K562 (cell line): ENCODE measurements at regions not wholly inside any gene's neighbourhood (a gene's known extent, or its start where the extent isn't known, plus 50 kb on each side); places are given as distances from the start of the nearest gene placed in this dataset.
A peak's percentile ranks its signal among the peaks of the same experiment; 100 is the strongest.

Experiments
- ATAC-seq: fragments of 200-7000 bp; cut with Tn5 transposase; 3 replicates; pipeline ENCODE4 v1.9.1; 2020; ENCODE audit warnings: moderate library complexity
- BruUV-seq: library from RNA; stranded (reverse); fragments of 400-500 nt; replicated peaks from 2 replicates; lab custom pipeline; 2021; lab: Mats Ljungman, UMichigan
- CTCF ChIA-PET: fragments of 300-600 bp; formaldehyde crosslinking; extraction: SDS; loops from one replicate; lab custom pipeline; 2021; ENCODE audit warnings: low intra/inter-chr PET ratio; lab: Yijun Ruan, JAX
- POLR2A ChIA-PET: fragments of 300-600, 350-650 bp; sonication (Branson Sonifier 250); formaldehyde crosslinking; extraction: SDS; loops from one replicate; lab custom pipeline; 2021; ENCODE audit warnings: antibody characterized with exemption, inconsistent platforms; lab: Yijun Ruan, JAX
- DNase-seq, 4 experiments: peaks; one replicate each; pipeline versions ENCODE4 v3.0.0 to v3.0.0-alpha.2; 2011 to 2018; ENCODE audit warnings: low spot score in 3 of 4, mixed read lengths in 3 of 4; ENCODE audit errors: extremely low read depth in 1 of 4
- FAIRE-seq: peaks from 2 replicates; lab custom pipeline; 2011; peaks lifted over from hg19 to GRCh38; lab: Jason Lieb, UNC
- H2AFZ ChIP-seq: 2 replicates; pipeline ENCODE4 v1.6.0; 2011; ENCODE audit warnings: low read depth, low read length, control low read depth, inconsistent platforms
- H3K27ac ChIP-seq: fragments of 200-600 bp; 3 replicates; pipeline ENCODE4 v1.8.0; 2011; ENCODE audit warnings: low read depth, mild to moderate bottlenecking, control low read depth, inconsistent platforms, low read length, moderate library complexity, mixed read lengths; ENCODE audit errors: extremely low read depth
- H3K27me3 ChIP-seq, 2 experiments: fragments of 300-600 bp in 1 of 2; 2 replicates in 1 of 2; 3 replicates in 1 of 2; pipeline versions ENCODE4 v1.6.0 to v1.8.0; 2011; ENCODE audit warnings: inconsistent platforms in 2 of 2, low read length in 2 of 2, mild to moderate bottlenecking in 1 of 2, mixed read lengths in 1 of 2, moderate library complexity in 1 of 2; ENCODE audit not compliant: control insufficient read depth in 2 of 2, insufficient read depth in 2 of 2
- H3K36me3 ChIP-seq: fragments of 300-600 bp; 3 replicates; pipeline ENCODE4 v1.8.0; 2011; ENCODE audit warnings: mild to moderate bottlenecking, low read length, inconsistent platforms; ENCODE audit not compliant: control insufficient read depth, insufficient read depth
- H3K4me1 ChIP-seq, 2 experiments: fragments of 200-600 bp in 1 of 2; replicated peaks in 1 of 2; 2 replicates in 1 of 2; 3 replicates in 1 of 2; pipeline versions ENCODE4 v1.5.1 to v1.8.0; 2011; ENCODE audit warnings: inconsistent platforms in 2 of 2, low read length in 2 of 2, mild to moderate bottlenecking in 1 of 2, mixed read lengths in 1 of 2, moderate library complexity in 1 of 2; ENCODE audit not compliant: control insufficient read depth in 2 of 2, insufficient read depth in 2 of 2
- H3K4me2 ChIP-seq: 2 replicates; pipeline ENCODE4 v1.6.1; 2011; ENCODE audit warnings: low read length, control low read depth, inconsistent platforms, mixed read lengths; ENCODE audit not compliant: insufficient read depth
- H3K4me3 ChIP-seq: fragments of 200-600 bp; sonication (generic), shearing (Covaris generic); 2 replicates; pipeline ENCODE4 v1.5.1; 2016; ENCODE audit warnings: control low read depth, inconsistent platforms
- H3K79me2 ChIP-seq: fragments of 200-600 bp; 3 replicates; pipeline ENCODE4 v1.8.0; 2011; ENCODE audit warnings: low read length, inconsistent platforms; ENCODE audit not compliant: control insufficient read depth, insufficient read depth
- H3K9ac ChIP-seq, 2 experiments: 2 replicates each; pipeline versions ENCODE4 v1.6.0 to v1.6.1; 2011; ENCODE audit warnings: low read depth in 2 of 2, low read length in 2 of 2, control low read depth in 1 of 2, inconsistent platforms in 1 of 2, mild to moderate bottlenecking in 1 of 2, mixed read lengths in 1 of 2; ENCODE audit not compliant: insufficient read depth in 1 of 2
- H3K9me1 ChIP-seq: one replicate; pipeline ENCODE4 v1.6.0; 2011; ENCODE audit warnings: inconsistent platforms, mild to moderate bottlenecking, low read length, moderate library complexity; ENCODE audit not compliant: control insufficient read depth, insufficient read depth
- H3K9me3 ChIP-seq: replicated peaks from 2 replicates; pipeline ENCODE4 v1.5.1; 2011; ENCODE audit warnings: low read depth, low read length, inconsistent platforms; ENCODE audit not compliant: control insufficient read depth, insufficient read depth
- H4K20me1 ChIP-seq: replicated peaks from 2 replicates; pipeline ENCODE4 v1.6.1; 2011; ENCODE audit warnings: low read length, inconsistent platforms, mixed read lengths; ENCODE audit not compliant: control insufficient read depth, insufficient read depth
- FOXA1 ChIP-seq: fragments of 450-650 bp; IDR thresholded peaks from 2 replicates; pipeline ENCODE4 v1.6.1; 2016; ENCODE audit warnings: mild to moderate bottlenecking, borderline replicate concordance
- HIVEP1 ChIP-seq: fragments of 250-450 bp; sonication (Bioruptor Pico); IDR thresholded peaks from 2 replicates; pipeline ENCODE4 v1.4.0; 2020; ENCODE audit warnings: mild to moderate bottlenecking
- HNRNPK ChIP-seq: fragments of 200-400 bp; formaldehyde crosslinking; IDR thresholded peaks from one replicate; pipeline ENCODE4 v1.6.1; 2018; ENCODE audit warnings: mild to moderate bottlenecking, low read depth, low read length; ENCODE audit not compliant: poor library complexity, severe bottlenecking
- LARP7 ChIP-seq: fragments of 450-650 bp; IDR thresholded peaks from 2 replicates; pipeline ENCODE4 v1.6.1; 2016
- SIN3A ChIP-seq, 2 experiments: fragments of 150-350 bp in 1 of 2; IDR thresholded peaks; 2 replicates each; pipeline ENCODE4 v1.6.1; 2011 to 2016; ENCODE audit warnings: borderline replicate concordance in 2 of 2, low read depth in 2 of 2, low read length in 2 of 2, mild to moderate bottlenecking in 2 of 2, moderate library complexity in 2 of 2; ENCODE audit not compliant: control insufficient read depth in 1 of 2
- TGIF2 ChIP-seq: sonication (generic); formaldehyde crosslinking; IDR thresholded peaks from 2 replicates; pipeline ENCODE4 v1.8.1; 2022; ENCODE audit warnings: mild to moderate bottlenecking, missing genetic modification reagents, moderate library complexity
- ZKSCAN3 ChIP-seq: fragments of 250-450 bp; sonication (Bioruptor Pico); IDR thresholded peaks from 2 replicates; pipeline ENCODE4 v1.4.0; 2020
- ZNF778 ChIP-seq: fragments of 450-650 bp; formaldehyde crosslinking; IDR thresholded peaks from 2 replicates; pipeline ENCODE4 v1.4.0; 2020; ENCODE audit warnings: mild to moderate bottlenecking, moderate library complexity
- WGBS: fragments of 100-300 bp; shearing (Covaris generic); methylation state at CpG from one replicate; pipeline ENCODE4 v1.1.6; 2016; ENCODE audit warnings: low coverage, mixed read lengths; ENCODE audit not compliant: insufficient coverage; ENCODE audit errors: missing lambda C conversion rate; 5-methylcytosine and 5-hydroxymethylcytosine counted together
- in situ Hi-C: fragments of 300-500 bp; cut with MboI; formaldehyde crosslinking; loops from 4 replicates; pipeline ENCODE4 v1.15.0; 2018; ENCODE audit warnings: inconsistent platforms, mixed read lengths
- intact Hi-C: fragments of 100-400 bp; cut with micrococcal nuclease; formaldehyde crosslinking; loops from 2 replicates; pipeline ENCODE4 v1.14.2; 2022
- TF ChIP-seq, protein P1 (sequence below): fragments of 450-650 bp; IDR thresholded peaks from 2 replicates; pipeline ENCODE4 v1.7.1; 2018; ENCODE audit warnings: mild to moderate bottlenecking, low read depth; ENCODE audit not compliant: partially characterized antibody

DNA sequence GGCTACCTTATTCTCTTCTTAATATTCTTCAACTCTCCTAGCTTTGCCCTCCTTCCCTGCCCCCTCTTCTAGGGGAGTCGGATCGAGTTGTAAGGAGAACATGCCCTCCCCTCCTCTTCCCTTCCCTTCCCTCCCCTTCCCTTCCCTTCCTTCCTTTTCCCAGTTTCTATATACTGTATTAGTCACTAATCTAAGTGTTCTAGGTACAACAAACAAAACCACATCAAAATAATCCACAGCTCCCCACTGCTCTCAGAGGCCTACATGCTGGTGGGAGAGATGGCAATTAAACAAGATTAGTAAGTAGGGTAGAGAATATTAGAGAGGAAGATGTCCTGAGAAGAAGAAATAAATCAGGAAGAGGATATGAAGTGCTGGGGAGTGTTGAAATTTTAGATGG, 119.9 kb upstream of the PZP start:
- no TSS peak for BruUV-seq
- no peak overlapping the region for H3K4me2 ChIP-seq
- H3K9ac ChIP-seq, result no peak overlapping the region
- no peak overlapping the region for H3K27ac ChIP-seq
- H3K4me3 ChIP-seq, result no peak overlapping the region
- H3K27me3 ChIP-seq, result no peaks in the 10 kb centered on the region
- no peaks in the 10 kb centered on the region; a peak in 2 of 5 replicates for H3K4me1 ChIP-seq
- in situ Hi-C loops, result loop anchor here (25.0 kb wide), 1 partner anchor 309 kb away; no protein-coding TSS in a partner anchor
- ATAC-seq, result no peak
- H3K9me1 ChIP-seq, result no peaks in the 10 kb centered on the region
- no peak for FAIRE-seq
- no peak overlapping the region for H2AFZ ChIP-seq
- H4K20me1 ChIP-seq, result no peaks in the 10 kb centered on the region
- H3K36me3 ChIP-seq, result no peaks in the 10 kb centered on the region
- H3K79me2 ChIP-seq, result no peaks in the 10 kb centered on the region
- TF ChIP-seq FOXA1, result no peak
- TF ChIP-seq HNRNPK, result peak; percentile 45
- TF ChIP-seq, all 486 proteins: peak for 1
- no CpG with 5 or more reads among the region's 2 CpGs for WGBS
- ChIA-PET POLR2A (no interaction called here), CTCF (no interaction called here)
- intact Hi-C loops, result no loop called here
- DNase-seq, result no peak
- no peaks in the 10 kb centered on the region; the same call in 1 of the 2 replicates for H3K9me3 ChIP-seq

DNA sequence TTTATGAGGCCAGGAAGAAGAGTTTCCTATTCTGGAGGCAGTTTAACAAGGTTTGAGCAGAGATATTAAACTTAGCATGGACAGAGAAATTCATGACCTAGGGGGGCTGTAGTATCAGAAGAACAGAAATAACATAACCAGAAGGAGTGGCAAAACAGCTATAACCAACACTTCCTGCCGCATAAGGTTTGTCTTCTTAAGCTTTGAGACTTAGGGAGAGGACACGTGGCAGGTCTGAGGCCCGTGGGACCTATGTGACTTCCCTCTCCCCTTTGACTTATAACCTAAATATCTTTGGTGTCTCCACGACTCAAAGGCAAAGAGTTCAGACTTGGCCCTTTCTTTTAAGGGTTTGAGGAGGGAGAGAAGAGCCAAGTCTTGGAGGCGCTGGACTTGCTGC, 119.1 kb upstream of the PZP start:
- no peaks in the 10 kb centered on the region for H4K20me1 ChIP-seq
- H3K4me2 ChIP-seq, result no peak overlapping the region
- no peaks in the 10 kb centered on the region for H3K9me1 ChIP-seq
- ATAC-seq, result no peak
- no peak overlapping the region for H3K4me3 ChIP-seq
- no peaks in the 10 kb centered on the region for H3K79me2 ChIP-seq
- in situ Hi-C loops, result loop anchor here (25.0 kb wide), 1 partner anchor 310 kb away; no protein-coding TSS in a partner anchor
- FAIRE-seq, result no peak
- no peaks in the 10 kb centered on the region for H3K27me3 ChIP-seq
- TF ChIP-seq TGIF2 (CRISPR knock-in tag) (no peak), SIN3A (IDR thresholded peaks at IDR 0.05; ENCODE audit: borderline replicate concordance in 2 of 2, control insufficient read depth in 1 of 2, low read depth in 2 of 2, low read length in 2 of 2) (no peak), ZNF778 (CRISPR knock-in tag) (no peak), HIVEP1 (CRISPR knock-in tag) (no peak), ZKSCAN3 (CRISPR knock-in tag) (no peak), LARP7 (no peak)
- TF ChIP-seq, protein P1, sequence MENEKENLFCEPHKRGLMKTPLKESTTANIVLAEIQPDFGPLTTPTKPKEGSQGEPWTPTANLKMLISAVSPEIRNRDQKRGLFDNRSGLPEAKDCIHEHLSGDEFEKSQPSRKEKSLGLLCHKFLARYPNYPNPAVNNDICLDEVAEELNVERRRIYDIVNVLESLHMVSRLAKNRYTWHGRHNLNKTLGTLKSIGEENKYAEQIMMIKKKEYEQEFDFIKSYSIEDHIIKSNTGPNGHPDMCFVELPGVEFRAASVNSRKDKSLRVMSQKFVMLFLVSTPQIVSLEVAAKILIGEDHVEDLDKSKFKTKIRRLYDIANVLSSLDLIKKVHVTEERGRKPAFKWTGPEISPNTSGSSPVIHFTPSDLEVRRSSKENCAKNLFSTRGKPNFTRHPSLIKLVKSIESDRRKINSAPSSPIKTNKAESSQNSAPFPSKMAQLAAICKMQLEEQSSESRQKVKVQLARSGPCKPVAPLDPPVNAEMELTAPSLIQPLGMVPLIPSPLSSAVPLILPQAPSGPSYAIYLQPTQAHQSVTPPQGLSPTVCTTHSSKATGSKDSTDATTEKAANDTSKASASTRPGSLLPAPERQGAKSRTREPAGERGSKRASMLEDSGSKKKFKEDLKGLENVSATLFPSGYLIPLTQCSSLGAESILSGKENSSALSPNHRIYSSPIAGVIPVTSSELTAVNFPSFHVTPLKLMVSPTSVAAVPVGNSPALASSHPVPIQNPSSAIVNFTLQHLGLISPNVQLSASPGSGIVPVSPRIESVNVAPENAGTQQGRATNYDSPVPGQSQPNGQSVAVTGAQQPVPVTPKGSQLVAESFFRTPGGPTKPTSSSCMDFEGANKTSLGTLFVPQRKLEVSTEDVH, result no peak
- TF ChIP-seq, all 486 proteins: peak for 0
- no TSS peak for BruUV-seq
- ChIA-PET CTCF (no interaction called here), POLR2A (no interaction called here)
- H3K4me1 ChIP-seq, result no peaks in the 10 kb centered on the region; a peak in 2 of 5 replicates
- no peak overlapping the region for H3K27ac ChIP-seq
- no peak overlapping the region for H2AFZ ChIP-seq
- no peak for DNase-seq
- H3K36me3 ChIP-seq, result no peaks in the 10 kb centered on the region
- H3K9me3 ChIP-seq, result no peaks in the 10 kb centered on the region; the same call in 1 of the 2 replicates
- 7% methylated on average over 2 of the region's 5 CpGs for WGBS
- intact Hi-C loops, result no loop called here
- H3K9ac ChIP-seq, result no peak overlapping the region
